ENCODE measurements at regions not wholly inside any gene's neighbourhood (a gene's known extent, or its start where the extent isn't known, plus 50 kb on each side); places are given as distances from the start of the nearest gene placed in this dataset.

GRCh38 chr12:24197532-24197931 lies 248.1 kb upstream of the SOX5 start:
- H2AFZ ChIP-seq (ENCODE audit: low read depth, low read length, poor library complexity, severe bottlenecking) = no peak overlapping the region
- no peaks in the 10 kb centered on the region for H4K20me1 ChIP-seq (ENCODE audit: insufficient read depth)
- no peak for DNase-seq (ENCODE audit: low read depth, low spot score)
- no peaks in the 10 kb centered on the region for H3K36me3 ChIP-seq (ENCODE audit: control insufficient read depth in 1 of 2, insufficient read depth in 2 of 2, low read length in 2 of 2)
- peaks cover 4 to 17% of the 10 kb centered on the region in 2 experiments; a peak in 2 of 4 replicates for H3K9me3 ChIP-seq (ENCODE audit: control insufficient read depth in 1 of 2, insufficient read depth in 1 of 2, low read depth in 1 of 2, low read length in 2 of 2)
- TF ChIP-seq CEBPB (IDR thresholded peaks at IDR 0.05; ENCODE audit: low read depth) (no peak), SP1 (IDR thresholded peaks at IDR 0.05; ENCODE audit: low read depth) (no peak), TCF7L2 (IDR thresholded peaks at IDR 0.05; ENCODE audit: borderline replicate concordance, extremely low read depth, insufficient read depth, insufficient read length) (no peak), ZBTB33 (IDR thresholded peaks at IDR 0.05; ENCODE audit: extremely low read depth, insufficient replicate concordance, low read length) (no peak), EZH2 (IDR thresholded peaks at IDR 0.05) (no peak), SIN3A (IDR thresholded peaks at IDR 0.05; ENCODE audit: low read depth) (no peak), SRF (IDR thresholded peaks at IDR 0.05; ENCODE audit: low read depth) (no peak), ATF3 (IDR thresholded peaks at IDR 0.05) (no peak), FOSL1 (IDR thresholded peaks at IDR 0.05; ENCODE audit: low read depth) (no peak), YY1 (IDR thresholded peaks at IDR 0.05; ENCODE audit: extremely low read depth, insufficient replicate concordance, low read depth, low read length) (no peak)
- intact Hi-C loops (cut with micrococcal nuclease) = no loop called here
- H3K4me1 ChIP-seq (ENCODE audit: control insufficient read depth in 1 of 2, insufficient read depth in 2 of 2, low read length in 2 of 2) = no peaks in the 10 kb centered on the region
- H3K27me3 ChIP-seq (ENCODE audit: insufficient read depth, low read length) = no peaks in the 10 kb centered on the region
- H3K27ac ChIP-seq (ENCODE audit: low read depth, low read length) = no peak overlapping the region
- BruUV-seq (replicated peaks) = no TSS peak
- no peak overlapping the region for H3K4me2 ChIP-seq (ENCODE audit: low read length)
- no peak overlapping the region for H3K9ac ChIP-seq (ENCODE audit: low read length)
- RAD21 ChIA-PET (ENCODE audit: low non-redundant PET in 1 of 2, low total read pairs in 2 of 2, uncharacterized antibody in 2 of 2, unreplicated experiment in 2 of 2) = no interaction called here
- H3K79me2 ChIP-seq (ENCODE audit: insufficient read depth, low read length) = no peaks in the 10 kb centered on the region
- H3K9me2 ChIP-seq (ENCODE audit: insufficient read depth) = no peaks in the 10 kb centered on the region
- ATAC-seq = no peak
- no peak overlapping the region for H3K4me3 ChIP-seq (replicated peaks in 1 of 2; ENCODE audit: low read depth in 1 of 2, low read length in 2 of 2)
- CTCF ChIA-PET = no interaction called here
- POLR2A ChIA-PET = no interaction called here

Measured in HCT116 (cell line).